ENCODE measurements at regions not wholly inside any gene's neighbourhood (a gene's known extent, or its start where the extent isn't known, plus 50 kb on each side); places are given as distances from the start of the nearest gene placed in this dataset.

DNA sequence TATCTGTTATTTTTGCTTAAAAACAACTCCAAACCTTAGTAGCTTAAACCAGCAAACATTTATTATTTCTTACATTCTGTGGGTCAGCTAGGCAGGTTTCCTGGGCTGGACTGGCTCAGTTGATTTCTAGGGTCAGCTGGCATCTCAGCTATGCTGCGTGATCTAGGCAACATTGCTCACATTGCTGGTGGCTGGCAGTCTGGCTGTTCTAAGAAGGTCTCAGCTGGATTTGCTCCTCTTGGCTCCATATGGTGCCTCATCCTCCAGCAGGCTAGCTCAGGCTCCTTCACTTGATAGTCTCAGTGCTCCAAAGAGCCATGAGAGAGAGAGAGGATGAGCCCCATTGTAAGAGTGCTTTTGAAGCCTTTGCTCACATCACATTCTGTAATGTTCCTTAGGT is 470.6 kb upstream of the CDH5 start:
- Histone ChIP-seq H3K27me3 (peaks cover 0 to 12% (median 0%) of the 10 kb centered on the region in 7 donors), H3K9me3 (no peaks in the 10 kb centered on the region), H3K4me3 (no peak overlapping the region), H3K36me3 (no peaks in the 10 kb centered on the region), H3K4me1 (no peaks in the 10 kb centered on the region), H3K27ac (no peak overlapping the region)
- WGBS, 2 donors = 88 to 92% methylated on average over 1 of the region's 1 CpG
- intact Hi-C loops (cut with DNase I) = no loop called here
- DNase-seq (no peak), ATAC-seq (no peak)
- TF ChIP-seq CTCF (IDR thresholded peaks at IDR 0.05) = no peak

GRCh38 chr16:65895486-65895885 is 471.0 kb upstream of the CDH5 start:
- Histone ChIP-seq H3K4me1 (no peaks in the 10 kb centered on the region), H3K27ac (no peak overlapping the region), H3K4me3 (no peak overlapping the region), H3K27me3 (peaks cover 0 to 12% (median 0%) of the 10 kb centered on the region in 7 donors), H3K9me3 (no peaks in the 10 kb centered on the region), H3K36me3 (no peaks in the 10 kb centered on the region)
- DNase-seq = no peak
- no peak for ATAC-seq
- WGBS, 2 donors = 80 to 81% methylated on average over 3 of the region's 3 CpGs
- TF ChIP-seq CTCF (IDR thresholded peaks at IDR 0.05) = no peak
- intact Hi-C loops (cut with DNase I) = no loop called here

DNA sequence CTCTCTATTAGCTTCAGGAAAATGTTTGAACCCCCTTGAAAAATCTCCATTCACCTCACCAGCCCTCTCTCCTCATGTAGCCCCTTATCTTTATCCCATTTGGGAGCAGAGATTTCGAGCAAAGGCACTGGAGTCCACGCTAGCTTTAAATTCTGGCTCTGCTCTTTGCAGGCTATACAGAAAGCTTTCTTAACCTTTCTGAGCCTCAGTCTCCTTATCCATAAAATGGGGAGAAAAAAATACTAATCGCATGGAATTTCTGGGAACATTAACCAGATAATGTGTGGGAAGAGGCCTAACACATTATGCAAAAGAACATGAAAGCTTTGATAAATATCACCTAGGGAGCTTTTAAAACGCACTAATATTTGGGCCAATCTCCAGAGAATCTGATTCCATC is 476.3 kb upstream of the CDH5 start:
- no peak for TF ChIP-seq CTCF (IDR thresholded peaks at IDR 0.05)
- no peak overlapping the region for H3K4me3 ChIP-seq
- no peaks in the 10 kb centered on the region for H3K27me3 ChIP-seq
- no peaks in the 10 kb centered on the region for H3K4me1 ChIP-seq
- H3K36me3 ChIP-seq = no peaks in the 10 kb centered on the region
- 84 to 87% methylated on average over 4 of the region's 4 CpGs for WGBS, 2 donors
- intact Hi-C loops (cut with DNase I) = no loop called here
- ATAC-seq (no peak), DNase-seq (no peak)
- no peaks in the 10 kb centered on the region for H3K9me3 ChIP-seq
- no peak overlapping the region for H3K27ac ChIP-seq

DNA sequence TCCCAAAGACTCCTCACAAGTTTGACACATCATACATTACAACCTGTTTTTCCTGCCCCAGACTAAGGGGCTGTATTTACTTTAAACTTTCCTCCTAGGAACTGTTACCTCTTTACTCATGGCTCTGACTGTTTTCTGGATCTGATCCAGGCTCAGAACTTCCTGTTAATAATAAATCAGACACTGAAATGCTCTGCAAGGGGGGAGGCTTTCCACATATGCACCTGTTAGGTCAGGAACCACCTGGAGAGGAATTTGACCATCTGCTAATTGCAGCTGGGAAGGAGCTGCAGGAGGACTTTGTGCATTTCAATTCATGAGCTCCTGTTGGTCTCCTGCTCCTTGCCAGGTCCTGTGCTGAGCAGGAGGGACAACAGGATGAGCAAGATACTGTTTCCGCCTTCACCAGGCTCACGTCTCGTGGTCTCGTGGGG is 476.9 kb upstream of the CDH5 start:
- H3K4me3 ChIP-seq = no peak overlapping the region
- TF ChIP-seq CTCF (IDR thresholded peaks at IDR 0.05) = no peak
- no peaks in the 10 kb centered on the region for H3K27me3 ChIP-seq
- H3K36me3 ChIP-seq = no peaks in the 10 kb centered on the region
- intact Hi-C loops (cut with DNase I) = no loop called here
- no peak overlapping the region for H3K27ac ChIP-seq
- no peak for DNase-seq
- no peaks in the 10 kb centered on the region for H3K4me1 ChIP-seq
- H3K9me3 ChIP-seq = no peaks in the 10 kb centered on the region
- 52 to 57% methylated on average over 4 of the region's 4 CpGs for WGBS, 2 donors
- no peak for ATAC-seq

GRCh38 chr16:65888201-65888600 is 478.3 kb upstream of the CDH5 start:
- H3K4me1 ChIP-seq = no peaks in the 10 kb centered on the region
- WGBS, 2 donors = 79 to 82% methylated on average over 8 of the region's 8 CpGs
- no peaks in the 10 kb centered on the region for H3K9me3 ChIP-seq
- H3K27me3 ChIP-seq = peaks cover 0 to under 1% (median 0%) of the 10 kb centered on the region in 7 donors
- H3K27ac ChIP-seq = no peak overlapping the region
- intact Hi-C loops (cut with DNase I) = no loop called here
- DNase-seq = no peak
- no peak overlapping the region for H3K4me3 ChIP-seq
- no peak for TF ChIP-seq CTCF (IDR thresholded peaks at IDR 0.05)
- ATAC-seq = no peak
- H3K36me3 ChIP-seq = no peaks in the 10 kb centered on the region
